ENCODE measurements at regions not wholly inside any gene's neighbourhood (a gene's known extent, or its start where the extent isn't known, plus 50 kb on each side); places are given as distances from the start of the nearest gene placed in this dataset.

DNA sequence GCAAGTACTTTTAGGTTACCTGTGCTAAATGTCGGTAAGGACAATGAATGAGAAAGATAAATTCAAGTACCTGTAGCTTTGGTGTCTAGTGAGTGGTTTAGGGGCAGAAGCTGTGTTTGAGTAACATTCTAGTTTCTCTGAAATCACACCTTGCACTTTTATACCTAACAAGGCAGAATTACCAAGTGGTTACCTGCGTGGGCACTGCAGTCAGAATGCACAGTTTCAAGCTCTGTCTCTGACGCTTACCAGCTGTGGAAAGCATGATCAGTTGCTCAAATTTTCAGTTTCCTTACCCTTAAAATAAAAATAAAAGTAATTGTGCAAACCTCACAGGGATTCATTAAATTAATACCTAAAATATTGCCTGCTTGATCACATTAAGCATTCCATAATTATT, 846.9 kb upstream of the VRK2 start:
- DNase-seq (ENCODE audit: low read depth in 1 of 2, low spot score in 2 of 2) = no peak
- H2BK5ac ChIP-seq (ENCODE audit: low read depth, low read length) = no peak overlapping the region
- no peak overlapping the region for H2AK5ac ChIP-seq (ENCODE audit: low read depth, low read length)
- no peak overlapping the region for H3K27ac ChIP-seq (ENCODE audit: low read depth, low read length)
- no peaks in the 10 kb centered on the region for H3K27me3 ChIP-seq (replicated peaks in 1 of 4; ENCODE audit: control insufficient read depth in 3 of 4, extremely low read depth in 1 of 4, insufficient read depth in 3 of 4, low read length in 3 of 4)
- H2BK12ac ChIP-seq (ENCODE audit: low read depth, low read length) = no peak overlapping the region
- H3K23ac ChIP-seq (ENCODE audit: insufficient read length) = no peak overlapping the region
- H3K4me3 ChIP-seq (ENCODE audit: extremely low read depth in 1 of 4, insufficient read depth in 2 of 4, low read depth in 3 of 4, low read length in 4 of 4) = no peak overlapping the region
- no peak overlapping the region for H3K18ac ChIP-seq (ENCODE audit: extremely low read depth, low read length)
- H3K23me2 ChIP-seq (ENCODE audit: low read depth, low read length) = no peaks in the 10 kb centered on the region
- H2BK120ac ChIP-seq (replicated peaks; ENCODE audit: low read depth, low read length) = no peak overlapping the region
- peak overlapping the region; percentile 65; the same call in 1 of the 2 replicates for H2AFZ ChIP-seq (ENCODE audit: low read length)
- POLR2A ChIA-PET (ENCODE audit: partially characterized antibody) = no interaction called here
- H4K91ac ChIP-seq (replicated peaks; ENCODE audit: insufficient read length, low read length) = no peak overlapping the region
- 84% methylated on average over 3 of the region's 3 CpGs; no CpG with 5 or more reads in 1 of the 2 experiments for WGBS, 2 experiments (ENCODE audit: extremely low coverage in 1 of 2, insufficient coverage in 1 of 2, insufficient read length in 1 of 2, insufficient replicate concordance in 2 of 2, low coverage in 1 of 2, low lambda C conversion rate in 2 of 2, missing lambda C conversion rate in 1 of 2)
- H3K9me3 ChIP-seq (ENCODE audit: insufficient read depth in 2 of 2, low read depth in 1 of 2, low read length in 1 of 2) = no peaks in the 10 kb centered on the region
- no peak overlapping the region for H4K8ac ChIP-seq (ENCODE audit: extremely low read depth, insufficient read depth, low read length)
- no peak overlapping the region for H4K5ac ChIP-seq (ENCODE audit: insufficient read length, low read depth, low read length)
- H3K36me3 ChIP-seq (ENCODE audit: control insufficient read depth in 2 of 4, insufficient read depth in 4 of 4, low read length in 3 of 4) = no peaks in the 10 kb centered on the region
- H3K79me1 ChIP-seq (ENCODE audit: low read depth, low read length) = no peaks in the 10 kb centered on the region
- H3K56ac ChIP-seq (replicated peaks; ENCODE audit: insufficient read length, low read depth, low read length) = no peak overlapping the region
- H3K79me2 ChIP-seq (ENCODE audit: control insufficient read depth in 1 of 2, insufficient read depth in 2 of 2, low read length in 2 of 2) = no peaks in the 10 kb centered on the region
- H3K14ac ChIP-seq (ENCODE audit: insufficient read length) = no peak overlapping the region
- no peaks in the 10 kb centered on the region for H4K20me1 ChIP-seq (replicated peaks in 1 of 2; ENCODE audit: control insufficient read depth in 1 of 2, insufficient read depth in 2 of 2, low read length in 2 of 2)
- no peak overlapping the region for H3K4me2 ChIP-seq (ENCODE audit: insufficient read depth in 1 of 2, low read depth in 2 of 2, low read length in 2 of 2)
- H2BK20ac ChIP-seq (ENCODE audit: low read length) = no peak overlapping the region
- no peak for FAIRE-seq
- H3K4me1 ChIP-seq (replicated peaks in 1 of 4; ENCODE audit: control insufficient read depth in 3 of 4, insufficient read depth in 4 of 4, low read length in 3 of 4) = peaks cover 0 to 2% (median 0%) of the 10 kb centered on the region in 4 experiments; a peak in 1 of 7 replicates
- CTCF ChIA-PET (ENCODE audit: partially characterized antibody) = no interaction called here
- H2BK15ac ChIP-seq (ENCODE audit: low read length) = no peak overlapping the region
- H3K9ac ChIP-seq (replicated peaks in 1 of 4; ENCODE audit: extremely low read depth in 1 of 4, low read depth in 3 of 4, low read length in 3 of 4) = no peak overlapping the region
- no peak overlapping the region for H3K4ac ChIP-seq (replicated peaks; ENCODE audit: insufficient read length, low read depth, low read length)
- TF ChIP-seq, protein P1, sequence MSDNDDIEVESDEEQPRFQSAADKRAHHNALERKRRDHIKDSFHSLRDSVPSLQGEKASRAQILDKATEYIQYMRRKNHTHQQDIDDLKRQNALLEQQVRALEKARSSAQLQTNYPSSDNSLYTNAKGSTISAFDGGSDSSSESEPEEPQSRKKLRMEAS (IDR thresholded peaks at IDR 0.05) = no peak
- TF ChIP-seq POU5F1 (IDR thresholded peaks at IDR 0.05; ENCODE audit: low read depth, low read length) (no peak), HDAC6 (IDR thresholded peaks at IDR 0.05; ENCODE audit: low read depth, low read length) (no peak), SP1 (IDR thresholded peaks at IDR 0.05; ENCODE audit: low read depth, low read length) (no peak), SIX5 (IDR thresholded peaks at IDR 0.05; ENCODE audit: low read depth, low read length) (no peak), NANOG (IDR thresholded peaks at IDR 0.05; ENCODE audit: insufficient read depth, low read depth, low read length, poor library complexity, severe bottlenecking) (no peak), ASH2L (IDR thresholded peaks at IDR 0.05; ENCODE audit: low read length) (no peak), TBP (IDR thresholded peaks at IDR 0.05; ENCODE audit: low read depth, low read length) (no peak), GTF2F1 (IDR thresholded peaks at IDR 0.05; ENCODE audit: borderline replicate concordance, low read depth, low read length) (no peak), KDM5A (IDR thresholded peaks at IDR 0.05; ENCODE audit: low read length) (no peak), EP300 (IDR thresholded peaks at IDR 0.05; ENCODE audit: borderline replicate concordance in 1 of 2, low read depth in 2 of 2, low read length in 2 of 2) (no peak)
- TF ChIP-seq, protein P2, sequence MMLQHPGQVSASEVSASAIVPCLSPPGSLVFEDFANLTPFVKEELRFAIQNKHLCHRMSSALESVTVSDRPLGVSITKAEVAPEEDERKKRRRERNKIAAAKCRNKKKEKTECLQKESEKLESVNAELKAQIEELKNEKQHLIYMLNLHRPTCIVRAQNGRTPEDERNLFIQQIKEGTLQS (IDR thresholded peaks at IDR 0.05; ENCODE audit: insufficient read depth, low read depth, low read length) = no peak
- TF ChIP-seq, protein P3, sequence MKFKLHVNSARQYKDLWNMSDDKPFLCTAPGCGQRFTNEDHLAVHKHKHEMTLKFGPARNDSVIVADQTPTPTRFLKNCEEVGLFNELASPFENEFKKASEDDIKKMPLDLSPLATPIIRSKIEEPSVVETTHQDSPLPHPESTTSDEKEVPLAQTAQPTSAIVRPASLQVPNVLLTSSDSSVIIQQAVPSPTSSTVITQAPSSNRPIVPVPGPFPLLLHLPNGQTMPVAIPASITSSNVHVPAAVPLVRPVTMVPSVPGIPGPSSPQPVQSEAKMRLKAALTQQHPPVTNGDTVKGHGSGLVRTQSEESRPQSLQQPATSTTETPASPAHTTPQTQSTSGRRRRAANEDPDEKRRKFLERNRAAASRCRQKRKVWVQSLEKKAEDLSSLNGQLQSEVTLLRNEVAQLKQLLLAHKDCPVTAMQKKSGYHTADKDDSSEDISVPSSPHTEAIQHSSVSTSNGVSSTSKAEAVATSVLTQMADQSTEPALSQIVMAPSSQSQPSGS (IDR thresholded peaks at IDR 0.05; ENCODE audit: low read length) = no peak

All from H1 (cell line).